Stimulated activated CD4-positive, alpha-beta T cell treated with anti-CD3 and anti-CD28 coated beads, Interleukin-15, amount 100 ng/mL, for 1 hour (primary cell): ENCODE measurements at regions not wholly inside any gene's neighbourhood (a gene's known extent, or its start where the extent isn't known, plus 50 kb on each side); places are given as distances from the start of the nearest gene placed in this dataset.

ENCODE experiments used
- DNase-seq, 2 donors: peaks; one replicate each; pipeline ENCODE4 v3.0.0-alpha.2; 2020; ENCODE audit warnings: low read depth in 1 of 2, low spot score in 1 of 2

DNA sequence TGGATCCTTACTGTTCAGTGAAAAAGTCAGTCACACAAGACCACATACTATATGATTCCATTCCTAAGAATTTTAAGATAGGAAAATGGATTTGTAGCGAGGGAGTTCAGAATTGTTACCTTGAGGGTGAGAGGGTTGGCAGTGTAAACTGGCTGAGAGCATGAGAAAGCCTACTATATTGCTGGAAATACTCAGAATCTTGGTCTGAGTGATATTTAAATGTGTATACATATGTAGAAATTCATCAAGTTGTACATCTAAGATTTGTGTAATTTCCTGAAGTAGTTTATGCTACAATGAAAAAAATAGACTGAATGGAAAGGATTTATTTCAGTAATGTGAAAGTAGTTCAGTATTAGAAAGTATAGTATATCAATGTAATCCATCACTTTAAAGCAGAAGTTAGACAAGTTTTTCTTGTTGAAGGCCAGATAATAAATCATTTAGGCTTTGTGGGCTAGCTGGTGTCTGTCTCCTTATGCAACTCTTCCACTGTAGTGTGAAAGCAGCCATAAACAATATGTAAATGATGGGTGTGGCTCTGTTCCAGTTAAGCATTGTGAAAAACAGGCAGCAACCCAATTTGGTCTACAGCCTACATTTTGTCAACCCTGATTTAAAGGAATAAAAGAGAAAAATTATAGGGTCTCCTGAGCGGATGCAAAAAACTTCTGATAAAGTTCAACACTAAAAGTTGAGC is 127.2 kb upstream of the THY1 start:
- DNase-seq: no peak

DNA sequence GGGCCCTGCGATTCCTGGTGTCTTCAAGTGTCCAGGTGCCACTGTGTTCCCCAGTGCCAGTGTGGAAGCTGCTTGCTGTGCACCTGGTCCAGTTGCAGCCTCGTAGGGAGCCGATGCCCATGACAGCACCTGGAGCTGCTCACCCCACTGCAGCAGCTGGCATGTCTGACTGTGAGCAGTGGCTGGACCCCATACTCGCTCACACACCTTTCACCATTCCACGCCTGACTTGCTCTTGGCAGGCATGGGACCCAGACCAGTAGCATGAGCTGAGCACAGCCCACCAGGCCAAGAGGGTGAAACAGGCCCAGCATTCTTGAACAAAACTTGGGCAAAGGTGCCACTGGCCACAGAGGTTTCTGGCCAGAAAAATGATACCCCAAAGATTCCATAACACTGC is 124.5 kb upstream of the THY1 start:
- no peak for DNase-seq

DNA sequence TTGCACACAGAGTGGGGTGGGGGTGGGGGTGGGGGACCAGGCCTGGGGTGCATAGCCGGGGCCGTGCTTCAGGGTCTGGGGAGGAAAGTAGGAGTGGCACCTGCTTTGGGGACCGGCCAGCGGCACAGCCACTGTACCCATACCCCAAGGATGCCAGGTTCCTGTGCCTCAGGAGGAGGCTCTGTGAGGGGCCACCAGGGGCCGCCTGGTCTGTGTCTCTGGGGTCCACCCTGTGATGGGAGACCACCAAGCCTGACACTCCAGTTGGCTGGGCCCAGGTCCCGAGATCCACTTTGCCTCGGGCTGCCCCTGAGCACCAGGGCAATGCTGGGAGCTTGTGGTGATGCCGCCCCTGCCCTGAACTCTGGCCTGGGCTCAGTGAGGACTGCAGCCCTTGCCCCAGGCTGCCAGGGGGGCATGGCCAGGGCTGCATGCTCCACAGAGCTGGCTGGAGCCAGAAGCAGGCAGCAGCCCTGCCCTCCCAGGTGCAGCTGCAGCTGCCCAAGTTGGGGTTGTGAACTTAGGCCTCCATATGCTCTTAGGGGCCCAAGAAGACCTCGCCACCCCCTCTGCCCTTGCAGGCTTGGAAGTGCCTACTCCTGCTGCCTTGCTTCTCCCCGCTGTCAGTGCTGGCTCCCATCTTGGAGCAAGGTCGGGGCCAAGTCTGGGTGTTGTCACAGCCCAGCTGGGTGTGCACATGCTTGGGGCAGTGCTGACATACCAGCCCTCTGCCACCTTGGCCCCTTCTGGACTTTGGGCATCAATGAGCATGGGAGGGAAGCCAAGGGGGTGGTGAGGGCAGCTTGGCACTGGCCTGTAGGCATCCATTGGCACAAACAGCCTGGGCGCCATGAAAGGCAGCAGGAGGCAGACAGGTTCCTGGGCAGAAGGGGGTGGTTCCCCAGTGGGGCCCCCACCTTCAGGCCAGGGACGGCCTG is 123.3 kb upstream of the THY1 start:
- DNase-seq: no peak

DNA sequence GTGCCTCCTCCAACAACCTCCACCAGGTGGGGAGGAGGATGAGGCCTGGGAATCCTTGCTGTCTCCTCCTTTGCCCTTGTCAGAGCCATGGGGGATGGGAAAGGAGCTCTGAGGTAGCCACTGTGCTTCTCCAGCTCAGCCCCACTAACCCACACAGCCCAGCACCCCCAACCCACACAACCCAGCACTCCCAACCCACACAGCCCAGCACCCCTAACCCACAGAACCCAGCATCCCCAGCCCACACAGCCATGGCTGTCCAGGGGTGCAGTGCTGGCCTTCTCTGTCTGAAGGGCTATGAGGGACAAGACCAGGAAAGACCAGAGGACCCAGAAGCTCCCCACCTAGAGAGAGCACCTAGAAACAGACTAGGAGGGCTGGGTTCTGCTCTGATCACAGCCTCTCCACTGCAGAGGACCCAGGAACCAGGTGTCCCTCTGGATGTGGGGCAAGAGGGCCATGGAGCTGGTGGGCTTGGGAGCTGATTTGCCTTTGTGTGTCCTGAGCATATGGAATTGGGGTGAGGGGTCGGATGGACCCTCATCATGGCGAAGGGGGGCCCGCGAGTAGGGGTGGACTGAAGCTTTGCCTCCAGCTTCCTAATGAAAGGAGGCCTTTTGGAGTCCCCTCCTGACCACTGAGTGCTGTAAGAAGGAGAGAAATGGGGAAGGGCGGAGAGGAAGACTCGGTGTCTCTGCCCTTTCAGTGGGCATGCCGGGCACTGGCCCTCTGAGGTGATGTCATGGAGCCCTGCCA is 117.6 kb upstream of the THY1 start:
- DNase-seq: no peak

DNA sequence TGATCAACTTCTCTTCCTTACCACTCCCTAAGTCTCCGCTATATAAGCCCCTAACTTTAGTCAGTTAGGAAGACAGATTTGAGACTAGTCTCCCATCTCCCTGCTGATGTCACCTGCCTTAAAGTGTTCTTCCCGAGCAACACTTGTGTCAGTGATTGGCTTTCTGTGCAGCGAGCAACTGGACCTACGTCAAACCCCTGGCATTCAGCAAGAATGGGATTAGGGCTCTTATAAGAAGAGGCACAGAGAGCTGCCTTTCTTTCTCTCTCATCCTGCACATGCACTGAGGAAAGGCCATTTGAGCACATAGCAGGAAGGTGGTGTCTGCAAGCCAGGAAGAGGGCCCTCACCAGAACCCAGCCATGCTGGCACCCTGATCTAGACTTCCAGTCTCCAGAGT is 116.6 kb upstream of the THY1 start:
- no peak for DNase-seq

DNA sequence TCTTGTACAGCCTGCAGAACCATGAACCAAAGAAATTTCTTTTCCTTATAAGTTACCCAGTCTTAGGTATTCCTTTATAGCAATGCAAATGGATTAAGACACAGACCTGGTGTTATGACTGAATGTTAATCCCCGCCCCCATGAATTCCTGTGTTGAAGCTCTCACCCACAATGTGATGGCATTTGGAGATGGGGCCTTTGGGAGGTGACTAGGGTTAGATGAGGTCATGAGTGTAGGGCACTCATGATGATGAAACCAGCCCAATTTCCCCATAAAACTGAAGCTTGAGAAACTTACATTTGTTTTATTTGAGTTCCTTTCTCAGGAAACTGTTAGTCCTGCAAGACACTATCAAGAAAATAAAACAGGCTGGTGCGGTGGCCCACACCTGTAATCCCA is 115.8 kb upstream of the THY1 start:
- no peak for DNase-seq

DNA sequence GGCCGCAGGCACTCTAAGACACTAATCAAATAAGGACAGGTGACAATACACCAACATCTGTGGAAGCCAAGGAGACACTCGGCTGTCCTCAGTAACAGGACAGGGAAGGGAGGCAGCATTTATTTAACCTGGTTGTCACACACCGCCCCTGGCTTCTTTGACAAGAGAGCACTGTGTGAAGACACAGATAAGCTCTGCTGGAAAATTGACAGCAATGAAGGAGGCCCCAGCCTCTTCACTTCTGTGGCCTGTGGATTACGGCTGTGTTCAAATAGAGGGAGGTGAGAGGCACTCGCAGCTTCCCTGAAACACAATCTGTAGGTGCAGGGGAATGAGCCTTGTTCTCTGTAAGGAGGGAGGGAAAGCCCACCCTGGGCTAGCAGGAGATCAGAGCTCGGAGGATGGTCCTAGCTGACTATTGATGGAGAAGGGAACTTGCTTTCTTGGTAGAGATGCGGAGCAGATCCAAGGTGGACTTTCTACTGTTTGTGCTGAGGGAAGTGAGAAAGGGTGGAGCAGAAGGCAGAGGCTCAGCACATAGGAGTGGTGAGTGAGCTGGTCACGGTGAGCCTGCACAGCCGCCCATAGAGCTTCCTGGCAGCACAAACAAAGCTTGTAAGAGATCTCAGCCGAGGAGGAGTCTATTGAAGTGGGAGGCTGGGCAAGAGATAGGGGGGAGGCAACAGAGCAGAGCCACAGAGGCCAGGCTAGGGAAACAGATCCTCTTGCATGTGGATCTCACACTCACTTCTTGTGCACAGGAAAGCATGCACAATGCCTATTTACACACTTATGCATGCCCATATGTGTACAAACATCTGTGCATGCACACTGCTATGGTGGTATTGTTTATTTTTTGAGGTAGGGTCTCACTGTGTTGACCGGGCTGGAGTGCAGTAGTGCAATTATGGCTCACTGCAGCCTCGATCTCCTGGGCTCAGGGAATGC is 114.6 kb upstream of the THY1 start:
- no peak for DNase-seq

DNA sequence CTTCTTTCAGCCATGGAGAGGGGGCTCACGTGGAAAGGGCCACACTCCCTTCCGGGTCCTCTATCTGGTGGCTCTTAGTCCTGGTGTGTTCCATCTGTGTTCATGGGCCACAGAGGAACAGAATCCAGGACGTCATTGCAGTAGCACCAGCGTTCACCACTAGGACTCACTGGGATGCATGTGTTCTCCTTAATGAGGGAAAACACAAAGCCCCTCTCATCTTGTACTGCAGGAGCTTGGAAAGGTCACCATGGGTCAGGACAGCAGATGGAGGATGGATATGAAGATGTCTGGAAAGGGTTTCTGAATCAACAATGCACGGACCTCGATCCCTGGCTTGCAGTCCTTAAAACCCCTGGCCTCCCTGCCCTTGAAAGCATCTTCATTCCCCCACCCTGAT is 113.8 kb upstream of the THY1 start:
- no peak for DNase-seq

DNA sequence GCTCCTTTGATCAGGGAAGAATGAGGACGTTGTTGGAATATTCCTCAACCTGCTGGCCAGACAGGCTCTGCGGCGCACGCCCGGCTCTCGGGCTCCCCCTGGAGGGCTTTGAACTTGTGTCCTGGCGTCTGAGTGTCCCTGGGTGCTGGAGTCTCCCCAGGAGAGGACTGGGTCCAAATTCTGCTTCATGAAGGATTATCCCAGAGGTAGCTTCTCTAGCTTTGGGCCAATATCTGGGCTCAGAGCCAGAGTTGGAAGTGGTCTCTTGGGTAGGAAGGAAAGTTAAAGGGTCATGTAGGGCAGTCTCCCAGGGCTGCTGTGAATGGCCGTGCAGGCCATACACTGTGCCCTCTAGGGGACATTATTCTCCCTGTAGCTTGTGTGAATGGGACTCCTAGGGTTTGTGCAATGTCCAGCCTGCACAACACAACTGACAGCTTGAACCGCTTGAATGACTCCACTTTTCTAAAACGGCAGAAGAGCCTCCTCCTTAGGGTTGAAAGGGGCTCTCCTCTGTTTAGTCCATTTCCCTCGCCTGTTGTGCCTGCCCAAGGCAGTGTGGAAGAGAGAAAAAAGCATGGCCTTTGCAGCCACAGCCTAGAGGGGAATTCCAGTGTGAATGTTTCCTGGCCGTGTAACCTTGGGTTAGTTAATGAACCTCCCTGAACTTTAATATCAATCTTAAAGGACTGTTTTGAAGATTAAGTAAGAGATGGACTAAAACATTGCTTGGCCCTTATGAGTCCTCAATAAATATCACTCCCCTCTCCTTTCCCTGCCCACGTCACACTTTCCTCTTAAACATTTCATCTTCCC is 111.2 kb upstream of the THY1 start:
- peak in 1 of 2 donors; percentile 39 for DNase-seq

DNA sequence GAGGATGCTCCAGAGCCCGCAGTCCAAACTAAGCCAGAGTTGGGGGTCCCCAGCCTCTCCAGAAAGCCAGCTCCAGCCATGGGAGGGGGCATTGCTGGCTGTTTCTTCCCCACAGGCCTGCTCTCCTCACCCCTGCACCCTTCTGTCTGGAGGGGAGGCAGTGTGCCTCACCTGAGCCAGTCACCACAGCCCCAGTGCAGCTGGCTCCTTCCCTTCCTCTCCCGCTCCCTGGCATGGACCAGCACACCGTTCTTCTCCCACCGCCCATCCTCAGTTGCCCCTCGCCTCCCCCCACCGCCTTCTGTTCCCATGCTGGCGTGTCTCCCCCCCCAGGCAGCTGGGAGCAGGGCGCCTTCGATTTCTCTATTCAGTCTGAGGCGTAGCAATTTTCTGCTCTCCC is 110.5 kb upstream of the THY1 start:
- no peak for DNase-seq

DNA sequence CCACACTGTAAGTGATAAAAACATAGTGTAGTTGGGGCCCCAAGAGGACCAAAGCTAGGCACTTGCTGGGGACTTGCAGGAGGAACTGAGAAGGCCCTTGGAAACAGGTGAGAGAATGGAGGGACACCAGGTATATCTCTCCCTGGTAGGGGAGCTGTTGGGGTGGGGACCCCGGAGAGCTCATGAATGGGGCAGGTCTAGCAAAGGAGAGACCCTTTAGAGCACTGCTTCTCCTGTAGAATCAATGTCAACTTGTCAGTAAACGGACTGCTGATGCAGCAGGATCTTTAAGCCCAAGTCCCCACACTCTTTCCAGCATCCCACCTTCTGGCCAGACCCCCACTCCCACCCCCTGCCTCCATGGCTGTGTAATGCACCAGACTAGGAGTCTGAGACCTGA is 109.6 kb upstream of the THY1 start:
- DNase-seq: no peak

DNA sequence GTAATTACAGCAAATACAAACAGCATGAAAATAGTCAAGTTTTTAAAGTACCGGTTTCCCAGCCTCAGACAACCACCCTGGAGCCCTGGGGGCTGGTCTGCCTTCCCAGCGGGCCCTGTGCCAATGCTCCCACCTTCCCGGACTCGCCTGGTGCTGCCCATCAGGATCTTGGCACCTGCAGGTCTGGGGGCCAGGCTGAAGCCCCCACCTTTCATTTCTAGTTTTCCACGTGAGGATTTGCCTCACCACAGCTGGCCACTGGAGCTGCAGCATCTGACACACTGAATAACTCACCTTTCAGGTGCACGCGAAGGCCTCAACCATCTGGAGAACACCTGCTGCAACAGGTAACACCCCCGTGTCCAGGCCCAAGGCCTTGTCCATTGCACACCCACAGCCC is 108.7 kb upstream of the THY1 start:
- no peak for DNase-seq

DNA sequence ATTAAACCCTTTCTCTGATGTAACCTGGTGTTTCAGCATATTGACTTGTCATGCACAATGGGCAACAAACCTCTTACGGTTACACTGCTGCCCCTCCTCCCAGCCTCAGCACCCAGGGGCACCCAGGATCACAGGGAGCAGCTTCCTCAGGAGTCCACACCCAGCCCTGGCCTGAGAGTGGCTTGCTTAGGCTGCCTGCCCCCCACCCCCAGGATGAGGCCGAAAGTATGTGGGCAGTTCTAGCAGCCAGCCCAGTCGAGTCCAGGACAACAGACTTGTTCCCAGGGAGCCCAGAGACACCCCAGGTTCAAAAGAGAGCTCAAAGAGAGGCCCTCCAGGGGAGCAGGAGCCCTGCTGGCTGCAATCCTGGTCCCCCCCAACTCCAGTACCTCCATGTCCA is 108.1 kb upstream of the THY1 start:
- no peak for DNase-seq

DNA sequence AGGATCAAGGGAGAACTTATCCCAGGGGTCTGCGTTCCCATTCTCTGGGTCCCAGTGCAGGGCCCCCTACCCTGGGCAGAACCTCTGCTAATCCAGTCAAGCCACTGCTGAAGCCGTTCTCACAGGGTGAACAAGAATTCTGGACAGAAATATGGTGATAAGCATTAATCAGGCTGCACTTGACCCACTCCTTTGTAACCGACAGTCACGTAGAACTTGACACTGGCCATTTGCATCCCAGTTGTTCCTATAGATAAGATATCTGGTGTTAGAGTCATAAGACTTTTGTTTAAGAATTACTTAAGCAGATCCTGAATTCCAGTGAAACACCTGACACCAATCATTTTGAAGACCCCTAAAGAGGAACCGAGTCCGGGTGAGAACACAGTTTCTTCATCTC is 107.5 kb upstream of the THY1 start:
- DNase-seq: no peak

DNA sequence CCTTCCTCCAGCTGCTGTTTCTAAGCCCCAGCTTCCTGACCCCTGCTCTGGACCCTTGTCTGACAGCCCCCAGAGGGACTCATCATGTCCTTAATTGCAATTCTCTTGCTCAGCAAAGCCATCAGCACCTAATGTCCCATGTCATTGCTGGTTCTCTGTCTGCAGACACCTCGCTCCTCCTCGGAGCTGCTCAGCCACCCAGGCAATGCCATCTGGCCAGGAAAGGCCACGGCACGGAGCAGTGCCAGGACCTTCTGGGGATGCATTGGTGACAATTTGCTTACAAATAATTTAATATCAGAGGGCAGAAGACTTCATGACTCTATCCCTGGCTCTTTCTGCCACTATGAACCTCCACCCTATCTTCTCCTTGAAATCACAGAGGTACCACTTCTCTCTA is 107.0 kb upstream of the THY1 start:
- no peak for DNase-seq

DNA sequence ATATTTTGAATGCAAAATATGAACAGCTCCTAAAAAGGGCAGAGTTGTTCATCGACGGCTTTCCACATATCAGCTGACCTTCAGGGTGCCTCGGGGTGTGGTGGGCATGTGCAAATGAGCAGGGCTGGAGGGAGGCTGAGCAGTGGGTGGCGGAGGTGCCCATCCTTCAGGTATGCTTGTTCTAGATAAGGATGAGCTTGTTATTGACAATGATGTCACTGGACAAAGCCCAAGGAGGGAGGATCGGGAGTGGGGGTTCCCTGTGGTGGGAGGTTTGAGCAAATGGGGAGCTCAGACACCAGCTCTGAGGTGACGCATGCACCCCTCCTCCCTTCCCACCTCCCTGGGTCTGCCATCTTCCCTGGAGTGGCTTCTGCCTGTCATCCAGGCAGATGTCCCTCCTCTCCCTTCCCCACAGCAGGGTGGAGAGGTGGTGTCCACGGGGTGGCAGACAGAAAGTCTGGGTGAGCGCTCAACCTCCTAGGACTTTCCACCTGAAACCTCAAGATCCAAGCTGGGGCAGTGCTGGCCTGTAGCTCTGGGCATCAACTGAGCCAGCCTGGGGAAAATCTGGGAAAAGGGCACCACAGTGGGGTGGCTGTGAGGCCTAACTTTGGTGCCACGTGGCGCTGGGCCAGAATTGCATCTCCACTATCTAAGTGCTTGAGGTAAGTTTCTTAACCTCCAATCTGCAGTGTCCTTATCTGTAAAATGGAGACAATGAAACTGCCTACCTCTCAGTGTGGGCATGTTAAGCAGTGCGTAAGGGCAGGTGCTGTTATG is 106.3 kb upstream of the THY1 start:
- DNase-seq: no peak

DNA sequence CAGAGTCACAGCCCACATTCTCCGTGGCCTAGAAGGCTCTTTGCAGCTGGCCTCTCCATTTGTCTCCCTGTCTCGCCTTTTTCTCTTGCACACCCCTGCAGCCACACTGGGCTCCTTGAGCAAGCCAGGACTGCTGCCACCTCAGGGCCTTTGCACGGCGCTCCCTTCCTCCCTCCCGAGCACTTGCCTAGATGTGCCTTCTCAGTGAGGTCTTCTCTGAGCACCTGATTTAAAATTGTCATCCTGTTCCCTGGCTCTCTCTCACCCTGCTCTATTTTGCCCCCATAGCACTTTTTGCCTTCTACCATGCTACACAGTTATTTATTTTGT is 102.9 kb upstream of the THY1 start:
- DNase-seq: no peak

DNA sequence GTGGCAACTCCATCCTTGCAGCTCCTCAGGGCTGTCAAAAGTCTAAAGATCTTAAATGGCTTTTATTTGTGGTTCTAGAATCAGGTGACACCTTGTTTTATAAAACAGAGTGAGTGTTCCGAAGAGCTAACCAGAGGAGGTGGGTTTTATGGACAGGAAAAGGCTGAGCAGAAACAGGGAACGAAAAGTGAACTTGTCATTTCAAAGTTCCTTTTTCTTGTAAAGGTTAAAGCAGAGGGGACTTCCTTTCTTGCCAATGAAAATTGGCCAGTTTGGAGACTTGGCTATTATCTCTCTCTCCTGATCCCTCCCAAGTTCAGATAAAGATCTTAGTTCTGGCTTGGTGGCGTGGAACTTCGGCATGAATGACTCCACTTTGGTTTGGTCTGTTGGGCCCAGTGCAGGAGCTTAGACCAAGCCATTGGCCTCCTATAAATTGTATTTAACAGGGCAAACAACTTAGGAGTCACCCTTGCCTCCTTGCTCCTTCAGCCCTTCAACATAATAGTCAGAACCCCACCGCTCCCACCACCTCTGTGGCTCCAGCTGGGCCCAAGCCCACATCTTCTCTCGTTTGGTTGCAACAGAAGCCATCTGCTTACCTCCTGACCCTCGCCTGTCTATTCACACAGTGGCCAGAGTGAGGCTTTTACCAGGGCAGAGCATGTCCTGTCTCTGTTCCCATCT is 102.4 kb upstream of the THY1 start:
- no peak for DNase-seq
